Panc1 (cell line): ENCODE measurements at regions not wholly inside any gene's neighbourhood (a gene's known extent, or its start where the extent isn't known, plus 50 kb on each side); places are given as distances from the start of the nearest gene placed in this dataset.

Experiments
- ATAC-seq: fragments of 200-7000 bp; cut with Tn5 transposase; 2 replicates; pipeline ENCODE4 v1.9.1; 2020; ENCODE audit warnings: mild to moderate bottlenecking, moderate library complexity
- BruUV-seq: library from RNA; stranded (reverse); fragments of 400-500 nt; replicated peaks from 2 replicates; lab custom pipeline; 2021; lab: Mats Ljungman, UMichigan
- CTCF ChIA-PET: fragments of 300-600 bp; sonication (Branson Sonifier 250); formaldehyde crosslinking; loops from one replicate; lab custom pipeline; 2022; ENCODE audit warnings: antibody characterized with exemption; lab: Charles Lee
- POLR2A ChIA-PET: fragments of 300-600 bp; sonication (Branson Sonifier 250); formaldehyde crosslinking; loops from one replicate; lab custom pipeline; 2022; ENCODE audit warnings: antibody characterized with exemption; lab: Charles Lee
- DNase-seq: peaks from one replicate; pipeline ENCODE4 v3.0.0-alpha.2; 2010; ENCODE audit warnings: low read depth, low spot score
- H3K27ac ChIP-seq: 2 replicates; pipeline ENCODE4 v1.5.1; 2011; ENCODE audit warnings: mild to moderate bottlenecking, low read length, inconsistent platforms
- H3K27me3 ChIP-seq: fragments of 200-500 bp; sonication (Bioruptor generic); 2 replicates; pipeline ENCODE4 v1.6.0; 2014; ENCODE audit warnings: low read length, inconsistent platforms; ENCODE audit not compliant: control insufficient read depth, insufficient read depth
- H3K36me3 ChIP-seq: fragments of 200-500 bp; sonication (Bioruptor generic); 2 replicates; pipeline ENCODE4 v1.5.1; 2014; ENCODE audit warnings: inconsistent platforms, mild to moderate bottlenecking, low read length, moderate library complexity; ENCODE audit not compliant: control insufficient read depth, insufficient read depth
- H3K4me1 ChIP-seq: 2 replicates; pipeline ENCODE4 v1.5.1; 2011; ENCODE audit warnings: inconsistent platforms, mild to moderate bottlenecking, low read length, moderate library complexity; ENCODE audit not compliant: control insufficient read depth, insufficient read depth
- H3K4me3 ChIP-seq, 2 experiments: 2 replicates each; pipeline ENCODE4 v1.5.1; 2011 to 2012; ENCODE audit warnings: low read depth in 2 of 2, low read length in 2 of 2, mild to moderate bottlenecking in 2 of 2, inconsistent platforms in 1 of 2, moderate library complexity in 1 of 2
- H3K9me3 ChIP-seq: fragments of 200-500 bp; sonication (Bioruptor generic); 2 replicates; pipeline ENCODE4 v1.5.1; 2014; ENCODE audit warnings: low read depth, mild to moderate bottlenecking, inconsistent platforms, low read length, moderate library complexity; ENCODE audit not compliant: control insufficient read depth, insufficient read depth
- POLR2AphosphoS5 ChIP-seq: IDR thresholded peaks from 2 replicates; pipeline ENCODE4 v1.6.1; 2012; ENCODE audit warnings: mild to moderate bottlenecking, low read depth, low read length, moderate library complexity
- REST ChIP-seq, 2 experiments: IDR thresholded peaks; 2 replicates each; pipeline ENCODE4 v1.6.1; 2011 to 2012; ENCODE audit warnings: low read depth in 2 of 2, control low read depth in 1 of 2, low read length in 1 of 2, mild to moderate bottlenecking in 1 of 2, moderate library complexity in 1 of 2; ENCODE audit not compliant: insufficient read depth in 1 of 2
- SIN3A ChIP-seq: IDR thresholded peaks from 2 replicates; pipeline ENCODE4 v1.6.1; 2012; ENCODE audit warnings: low read depth, mild to moderate bottlenecking, low read length, moderate library complexity, borderline replicate concordance; ENCODE audit not compliant: insufficient read depth
- TCF7L2 ChIP-seq: IDR thresholded peaks from 2 replicates; pipeline ENCODE4 v1.6.1; 2011; ENCODE audit warnings: mild to moderate bottlenecking, low read depth, low read length, inconsistent platforms
- in situ Hi-C: cut with HindIII; loops from 2 replicates; pipeline ENCODE4 v1.10.0; 2016; ENCODE audit warnings: low sequenced_read_pairs, low pct_unique_long_range_greater_than_20kb
- intact Hi-C: fragments of 100-400 bp; cut with micrococcal nuclease; formaldehyde crosslinking; loops from one replicate; pipeline ENCODE4 v1.10.0; 2022; ENCODE audit not compliant: unreplicated experiment
- TF ChIP-seq, protein P1 (sequence below): fragments of 450-650 bp; IDR thresholded peaks from 2 replicates; pipeline ENCODE4 v1.5.1; 2017; ENCODE audit warnings: mild to moderate bottlenecking

DNA sequence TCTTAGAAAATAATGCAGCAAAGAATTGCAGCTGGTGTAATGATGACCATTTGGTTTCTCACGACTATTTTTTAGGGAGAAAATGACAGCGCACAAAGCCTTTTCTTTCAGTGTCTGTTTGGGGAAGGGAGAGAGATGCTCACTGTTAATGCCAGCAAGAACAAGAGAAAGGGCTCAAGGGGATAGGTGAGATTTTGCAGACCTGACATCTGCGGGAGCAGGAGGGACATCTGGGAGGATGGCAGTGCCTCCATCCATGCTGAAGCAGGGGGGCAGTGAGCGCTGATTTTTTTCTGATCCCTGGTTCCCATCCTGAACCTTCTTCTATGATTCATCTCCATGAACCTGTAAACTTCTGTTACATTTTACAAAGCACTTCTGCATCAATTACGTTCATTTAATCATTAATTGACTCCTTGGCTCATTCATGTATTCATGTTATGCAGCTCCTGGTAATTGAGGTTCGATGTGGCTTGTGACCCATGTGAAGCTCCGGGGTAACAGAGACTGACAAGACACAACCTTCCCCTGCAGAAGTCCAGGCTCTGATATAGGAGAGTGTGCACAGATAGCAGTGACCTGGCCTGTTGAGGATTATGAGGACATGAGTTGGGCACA is 595.3 kb downstream of the PTPRU start:
- Histone ChIP-seq H3K4me1 (no peaks in the 10 kb centered on the region), H3K27me3 (no peaks in the 10 kb centered on the region), H3K4me3 (no peak overlapping the region), H3K36me3 (no peaks in the 10 kb centered on the region), H3K27ac (no peak overlapping the region), H3K9me3 (no peaks in the 10 kb centered on the region)
- ATAC-seq (no peak), DNase-seq (no peak)
- intact Hi-C loops (no loop called here), in situ Hi-C loops (no loop called here)
- TF ChIP-seq REST (IDR thresholded peaks at IDR 0.05; ENCODE audit: insufficient read depth in 1 of 2, low read depth in 2 of 2, low read length in 1 of 2) (no peak), SIN3A (no peak), TCF7L2 (no peak), POLR2AphosphoS5 (no peak)
- TF ChIP-seq, protein P1, sequence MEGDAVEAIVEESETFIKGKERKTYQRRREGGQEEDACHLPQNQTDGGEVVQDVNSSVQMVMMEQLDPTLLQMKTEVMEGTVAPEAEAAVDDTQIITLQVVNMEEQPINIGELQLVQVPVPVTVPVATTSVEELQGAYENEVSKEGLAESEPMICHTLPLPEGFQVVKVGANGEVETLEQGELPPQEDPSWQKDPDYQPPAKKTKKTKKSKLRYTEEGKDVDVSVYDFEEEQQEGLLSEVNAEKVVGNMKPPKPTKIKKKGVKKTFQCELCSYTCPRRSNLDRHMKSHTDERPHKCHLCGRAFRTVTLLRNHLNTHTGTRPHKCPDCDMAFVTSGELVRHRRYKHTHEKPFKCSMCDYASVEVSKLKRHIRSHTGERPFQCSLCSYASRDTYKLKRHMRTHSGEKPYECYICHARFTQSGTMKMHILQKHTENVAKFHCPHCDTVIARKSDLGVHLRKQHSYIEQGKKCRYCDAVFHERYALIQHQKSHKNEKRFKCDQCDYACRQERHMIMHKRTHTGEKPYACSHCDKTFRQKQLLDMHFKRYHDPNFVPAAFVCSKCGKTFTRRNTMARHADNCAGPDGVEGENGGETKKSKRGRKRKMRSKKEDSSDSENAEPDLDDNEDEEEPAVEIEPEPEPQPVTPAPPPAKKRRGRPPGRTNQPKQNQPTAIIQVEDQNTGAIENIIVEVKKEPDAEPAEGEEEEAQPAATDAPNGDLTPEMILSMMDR: no peak
- POLR2A ChIA-PET: no interaction called here
- CTCF ChIA-PET: no interaction called here
- no TSS peak for BruUV-seq

DNA sequence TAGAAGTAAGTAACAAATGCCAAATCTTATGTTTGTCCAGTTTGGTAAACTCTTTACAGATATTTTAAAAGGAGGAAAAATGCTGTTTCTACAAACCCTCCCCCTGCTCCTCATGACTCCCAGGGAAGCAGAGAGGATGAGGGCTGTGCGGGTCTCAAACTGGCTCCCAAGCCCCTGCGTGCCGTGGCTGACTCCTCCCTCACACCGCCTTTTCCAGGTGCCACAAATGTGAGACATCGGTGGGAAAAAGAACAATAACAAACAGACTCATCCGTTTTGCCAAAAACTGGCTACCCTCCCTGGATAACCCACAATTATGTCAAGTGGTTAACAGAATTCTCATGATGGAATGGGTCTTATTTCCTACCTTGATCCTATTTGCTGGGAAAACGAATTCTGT is 594.6 kb downstream of the PTPRU start:
- DNase-seq (no peak), ATAC-seq (no peak)
- Histone ChIP-seq H3K4me3 (no peak overlapping the region), H3K9me3 (no peaks in the 10 kb centered on the region), H3K27ac (no peak overlapping the region), H3K4me1 (no peaks in the 10 kb centered on the region), H3K27me3 (no peaks in the 10 kb centered on the region), H3K36me3 (no peaks in the 10 kb centered on the region)
- in situ Hi-C loops: no loop called here
- BruUV-seq: no TSS peak
- TF ChIP-seq POLR2AphosphoS5 (no peak), SIN3A (no peak), REST (IDR thresholded peaks at IDR 0.05; ENCODE audit: insufficient read depth in 1 of 2, low read depth in 2 of 2, low read length in 1 of 2) (no peak), TCF7L2 (no peak)
- TF ChIP-seq, protein P1: no peak
- ChIA-PET CTCF (no interaction called here), POLR2A (no interaction called here)
- intact Hi-C loops: no loop called here
